ENCODE measurements at regions not wholly inside any gene's neighbourhood (a gene's known extent, or its start where the extent isn't known, plus 50 kb on each side); places are given as distances from the start of the nearest gene placed in this dataset.

GRCh38 chrX:40285876-40286275, 188.1 kb upstream of the BCOR start:
- no peak for TF ChIP-seq CTCF (IDR thresholded peaks at IDR 0.05 in 4 of 5, conservative IDR thresholded peaks at IDR 0.05 in 1 of 5)
- TF ChIP-seq POLR2A (IDR thresholded peaks at IDR 0.05): no peak
